ENCODE measurements at regions not wholly inside any gene's neighbourhood (a gene's known extent, or its start where the extent isn't known, plus 50 kb on each side); places are given as distances from the start of the nearest gene placed in this dataset.

DNA sequence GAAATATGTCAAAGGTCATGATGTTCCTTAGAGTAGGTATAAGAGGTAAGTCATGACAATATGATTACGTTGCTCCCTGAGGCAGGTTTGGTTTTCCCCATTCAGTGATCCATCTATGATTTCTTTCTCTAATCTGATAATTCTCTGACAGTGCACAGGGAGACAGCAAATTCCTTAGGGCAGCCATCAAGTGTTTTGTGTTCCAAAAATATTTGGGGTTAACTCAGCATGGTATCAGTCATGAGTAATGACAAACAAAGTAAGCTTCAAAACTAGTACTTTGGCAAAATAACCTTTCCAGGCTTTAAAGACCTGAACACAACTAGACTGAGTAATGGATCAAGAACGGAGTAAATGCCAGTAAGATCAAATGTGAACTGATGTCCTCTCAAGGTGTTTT, 55.3 kb upstream of the SPATA31E1 start:
- no peaks in the 10 kb centered on the region for H3K36me3 Mint-ChIP-seq (ENCODE audit: insufficient read depth)
- DNase-seq (ENCODE audit: low spot score, unreplicated experiment): no peak
- no peaks in the 10 kb centered on the region for H3K4me1 Mint-ChIP-seq (ENCODE audit: low read depth)
- H3K4me3 Mint-ChIP-seq (ENCODE audit: low read depth): no peak overlapping the region
- TF ChIP-seq, protein P1, sequence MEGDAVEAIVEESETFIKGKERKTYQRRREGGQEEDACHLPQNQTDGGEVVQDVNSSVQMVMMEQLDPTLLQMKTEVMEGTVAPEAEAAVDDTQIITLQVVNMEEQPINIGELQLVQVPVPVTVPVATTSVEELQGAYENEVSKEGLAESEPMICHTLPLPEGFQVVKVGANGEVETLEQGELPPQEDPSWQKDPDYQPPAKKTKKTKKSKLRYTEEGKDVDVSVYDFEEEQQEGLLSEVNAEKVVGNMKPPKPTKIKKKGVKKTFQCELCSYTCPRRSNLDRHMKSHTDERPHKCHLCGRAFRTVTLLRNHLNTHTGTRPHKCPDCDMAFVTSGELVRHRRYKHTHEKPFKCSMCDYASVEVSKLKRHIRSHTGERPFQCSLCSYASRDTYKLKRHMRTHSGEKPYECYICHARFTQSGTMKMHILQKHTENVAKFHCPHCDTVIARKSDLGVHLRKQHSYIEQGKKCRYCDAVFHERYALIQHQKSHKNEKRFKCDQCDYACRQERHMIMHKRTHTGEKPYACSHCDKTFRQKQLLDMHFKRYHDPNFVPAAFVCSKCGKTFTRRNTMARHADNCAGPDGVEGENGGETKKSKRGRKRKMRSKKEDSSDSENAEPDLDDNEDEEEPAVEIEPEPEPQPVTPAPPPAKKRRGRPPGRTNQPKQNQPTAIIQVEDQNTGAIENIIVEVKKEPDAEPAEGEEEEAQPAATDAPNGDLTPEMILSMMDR (IDR thresholded peaks at IDR 0.05; ENCODE audit: unreplicated experiment): no peak
- no peaks in the 10 kb centered on the region for H3K9me3 Mint-ChIP-seq (ENCODE audit: low read depth)
- H3K27ac Mint-ChIP-seq: no peak overlapping the region
- H3K27me3 Mint-ChIP-seq: peaks cover 9% of the 10 kb centered on the region

DNA sequence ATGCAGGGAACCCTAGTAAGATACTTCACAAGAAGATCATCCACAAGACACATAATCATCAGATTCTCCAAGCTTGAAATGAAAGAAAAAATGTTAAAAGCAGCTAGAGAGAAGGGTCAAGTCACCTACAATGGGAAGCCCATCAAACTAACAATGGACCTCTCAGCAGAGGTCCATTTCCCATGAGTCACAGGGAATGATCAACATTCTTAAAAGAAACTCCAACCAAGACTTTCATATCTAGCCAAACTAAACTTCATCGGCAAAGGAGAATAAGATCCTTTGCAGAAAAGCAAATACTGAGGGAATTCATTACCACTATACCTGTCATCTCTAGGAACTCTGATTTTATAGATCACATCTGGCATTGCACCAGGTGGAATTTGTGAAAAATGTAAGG, 52.9 kb upstream of the SPATA31E1 start:
- no peak overlapping the region for H3K27ac Mint-ChIP-seq
- no peaks in the 10 kb centered on the region for H3K9me3 Mint-ChIP-seq (ENCODE audit: low read depth)
- peaks cover 12% of the 10 kb centered on the region for H3K27me3 Mint-ChIP-seq
- H3K36me3 Mint-ChIP-seq (ENCODE audit: insufficient read depth): no peaks in the 10 kb centered on the region
- no peak for DNase-seq (ENCODE audit: low spot score, unreplicated experiment)
- TF ChIP-seq, protein P1 (IDR thresholded peaks at IDR 0.05; ENCODE audit: unreplicated experiment): no peak
- H3K4me1 Mint-ChIP-seq (ENCODE audit: low read depth): no peaks in the 10 kb centered on the region
- H3K4me3 Mint-ChIP-seq (ENCODE audit: low read depth): no peak overlapping the region

DNA sequence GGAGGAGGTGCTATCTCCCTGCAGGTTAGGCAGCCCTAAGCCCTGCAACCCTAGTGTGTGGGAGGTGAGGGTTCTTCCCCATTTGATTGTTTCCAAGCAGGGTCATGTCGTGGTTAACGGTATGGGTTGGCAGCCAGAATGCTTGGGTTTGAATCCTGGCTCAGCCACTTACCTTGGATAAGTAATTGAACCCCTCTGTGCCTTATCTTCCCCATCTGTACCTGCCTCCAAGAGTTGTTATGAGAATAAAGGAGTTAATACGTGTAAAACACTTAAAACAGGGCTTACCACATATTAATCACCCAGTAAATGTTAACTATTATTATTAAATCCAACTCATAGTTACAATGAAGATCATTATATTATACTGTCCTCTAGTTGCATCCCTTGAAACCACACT, 52.2 kb upstream of the SPATA31E1 start:
- Mint-ChIP-seq H3K27ac (no peak overlapping the region), H3K36me3 (ENCODE audit: insufficient read depth) (no peaks in the 10 kb centered on the region), H3K9me3 (ENCODE audit: low read depth) (no peaks in the 10 kb centered on the region), H3K4me1 (ENCODE audit: low read depth) (no peaks in the 10 kb centered on the region), H3K4me3 (ENCODE audit: low read depth) (no peak overlapping the region), H3K27me3 (peaks cover 15% of the 10 kb centered on the region)
- TF ChIP-seq, protein P1 (IDR thresholded peaks at IDR 0.05; ENCODE audit: unreplicated experiment): no peak
- DNase-seq (ENCODE audit: low spot score, unreplicated experiment): no peak

DNA sequence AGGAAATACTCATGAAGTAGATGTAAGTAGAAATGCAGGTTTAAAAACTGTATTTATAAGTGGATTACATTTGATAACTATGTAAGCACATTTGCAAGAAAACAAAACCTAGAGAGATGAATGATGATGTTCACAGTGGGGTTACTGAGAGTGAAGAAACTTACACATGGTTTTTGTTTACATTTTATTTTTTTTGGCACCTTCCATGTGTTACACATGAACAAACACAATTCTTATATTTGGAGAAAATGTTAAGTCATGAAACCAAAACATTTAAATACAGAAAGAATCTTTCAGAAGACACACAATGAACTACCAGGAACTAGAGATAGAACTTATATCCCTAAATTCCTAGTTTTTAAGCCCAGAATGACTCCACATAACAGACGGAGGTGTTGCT, 51.5 kb upstream of the SPATA31E1 start:
- H3K27me3 Mint-ChIP-seq: peaks cover 19% of the 10 kb centered on the region
- no peaks in the 10 kb centered on the region for H3K36me3 Mint-ChIP-seq (ENCODE audit: insufficient read depth)
- no peak overlapping the region for H3K4me3 Mint-ChIP-seq (ENCODE audit: low read depth)
- H3K4me1 Mint-ChIP-seq (ENCODE audit: low read depth): no peaks in the 10 kb centered on the region
- TF ChIP-seq, protein P1 (IDR thresholded peaks at IDR 0.05; ENCODE audit: unreplicated experiment): no peak
- no peak for DNase-seq (ENCODE audit: low spot score, unreplicated experiment)
- H3K27ac Mint-ChIP-seq: no peak overlapping the region
- no peaks in the 10 kb centered on the region for H3K9me3 Mint-ChIP-seq (ENCODE audit: low read depth)

All from progenitor cell of endocrine pancreas (in vitro differentiated cells).